Common myeloid progenitor, CD34-positive (primary cell): ENCODE measurements at regions not wholly inside any gene's neighbourhood (a gene's known extent, or its start where the extent isn't known, plus 50 kb on each side); places are given as distances from the start of the nearest gene placed in this dataset.

Experiments
- CTCF ChIA-PET: fragments of 350-600 bp; sonication (Branson Sonifier 250); formaldehyde crosslinking; loops from one replicate; lab custom pipeline; 2021; ENCODE audit warnings: antibody characterized with exemption; lab: Charles Lee
- POLR2A ChIA-PET: fragments of 350-600 bp; sonication (Branson Sonifier 250); formaldehyde crosslinking; loops from one replicate; lab custom pipeline; 2021; ENCODE audit warnings: antibody characterized with exemption; lab: Charles Lee
- DNase-seq, 3 donors: peaks; one replicate each; pipeline versions ENCODE4 v3.0.0 to v3.0.0-alpha.2; 2013
- H3K27ac ChIP-seq, 2 experiments: 1 replicate in 1 of 2; 2 replicates in 1 of 2; pipeline ENCODE4 v1.7.0; 2013; ENCODE audit warnings: inconsistent platforms in 2 of 2, low read length in 2 of 2, mild to moderate bottlenecking in 2 of 2, low read depth in 1 of 2, moderate library complexity in 1 of 2; ENCODE audit not compliant: severe bottlenecking in 2 of 2, insufficient read depth in 1 of 2, poor library complexity in 1 of 2
- H3K27me3 ChIP-seq, 5 experiments: replicated peaks in 2 of 5; 1 replicate in 3 of 5; 2 replicates in 2 of 5; pipeline versions ENCODE4 v1.6.1 to v1.7.0; 2013; ENCODE audit warnings: low read length in 4 of 5, mild to moderate bottlenecking in 2 of 5, moderate library complexity in 2 of 5, inconsistent platforms in 1 of 5; ENCODE audit not compliant: insufficient read depth in 5 of 5, control insufficient read depth in 4 of 5
- H3K36me3 ChIP-seq, 4 experiments: 1 replicate in 2 of 4; 2 replicates in 2 of 4; pipeline versions ENCODE4 v1.6.1 to v1.7.0; 2013; ENCODE audit warnings: low read length in 3 of 4, control low read depth in 1 of 4, mild to moderate bottlenecking in 1 of 4; ENCODE audit not compliant: control insufficient read depth in 4 of 4, insufficient read depth in 4 of 4
- H3K4me1 ChIP-seq, 4 experiments: 1 replicate in 3 of 4; 2 replicates in 1 of 4; pipeline versions ENCODE4 v1.6.1 to v1.7.1; 2013; ENCODE audit warnings: low read length in 3 of 4, mild to moderate bottlenecking in 3 of 4, control low read depth in 1 of 4, inconsistent platforms in 1 of 4, moderate library complexity in 1 of 4; ENCODE audit not compliant: control insufficient read depth in 4 of 4, insufficient read depth in 4 of 4; ENCODE audit errors: control extremely low read depth in 1 of 4
- H3K4me3 ChIP-seq, 7 experiments: 1 replicate in 4 of 7; 2 replicates in 3 of 7; pipeline versions ENCODE4 v1.5.1 to v1.7.0; 2013; ENCODE audit warnings: mild to moderate bottlenecking in 7 of 7, low read length in 6 of 7, moderate library complexity in 6 of 7, inconsistent platforms in 2 of 7, low read depth in 2 of 7, control low read depth in 1 of 7; ENCODE audit not compliant: insufficient read depth in 4 of 7, control insufficient read depth in 1 of 7; ENCODE audit errors: extremely low read depth in 1 of 7
- H3K9me3 ChIP-seq, 5 experiments: 1 replicate in 4 of 5; 2 replicates in 1 of 5; pipeline versions ENCODE4 v1.6.1 to v1.7.1; 2013; ENCODE audit warnings: low read length in 4 of 5, mild to moderate bottlenecking in 2 of 5, inconsistent platforms in 1 of 5, low read depth in 1 of 5, moderate library complexity in 1 of 5; ENCODE audit not compliant: control insufficient read depth in 4 of 5, insufficient read depth in 2 of 5; ENCODE audit errors: control extremely low read depth in 1 of 5
- WGBS: methylation state at CpG from one replicate; pipeline ENCODE4 v1.1.5; 2013; ENCODE audit not compliant: insufficient coverage; 5-methylcytosine and 5-hydroxymethylcytosine counted together

DNA sequence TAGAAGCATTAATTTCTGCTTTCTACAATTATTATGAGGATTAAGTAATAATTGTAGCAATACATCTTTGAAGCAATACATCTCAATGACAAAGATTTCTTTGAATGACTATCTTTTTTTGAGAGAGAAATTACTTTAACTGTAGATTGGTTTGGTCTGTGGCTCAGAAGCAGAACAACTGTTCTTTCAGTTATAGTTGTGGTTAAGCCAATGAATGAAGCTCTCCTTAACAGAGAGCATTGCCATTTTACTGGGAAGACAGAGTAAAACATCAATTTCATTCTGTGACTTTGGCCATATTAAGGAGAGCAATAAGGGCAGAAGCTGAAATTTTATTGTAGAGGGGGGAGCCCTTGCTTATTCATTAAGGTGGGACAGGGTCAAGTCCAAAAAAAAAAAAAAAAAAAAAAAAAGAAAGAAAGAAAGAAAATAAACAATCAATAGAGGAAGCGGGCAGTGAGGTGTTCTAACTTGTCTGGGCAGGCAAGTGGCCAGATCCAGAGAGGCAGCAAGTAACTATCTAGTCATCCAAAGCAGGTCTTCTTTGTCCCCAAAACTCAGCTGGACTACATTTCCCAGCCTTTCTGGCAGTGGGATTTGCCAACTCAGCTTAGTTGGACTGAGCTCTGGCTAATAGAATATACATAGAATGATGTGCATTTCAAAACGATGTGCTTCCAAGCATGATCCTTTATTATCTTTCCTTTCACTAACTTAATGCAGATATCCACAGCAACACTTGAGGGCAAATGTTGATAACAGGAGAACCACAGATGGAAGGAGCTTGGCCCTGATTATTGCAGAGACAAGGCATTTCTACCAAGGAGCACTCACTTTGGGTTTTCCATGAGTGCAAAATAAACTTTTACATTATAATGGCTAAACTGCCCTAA is 462.7 kb upstream of the CDH20 start:
- POLR2A ChIA-PET, result no interaction called here
- Histone ChIP-seq H3K9me3 (no peaks in the 10 kb centered on the region), H3K27me3 (no peaks in the 10 kb centered on the region), H3K36me3 (no peaks in the 10 kb centered on the region), H3K4me1 (no peaks in the 10 kb centered on the region), H3K4me3 (no peak overlapping the region), H3K27ac (no peak overlapping the region)
- DNase-seq, result no peak
- CTCF ChIA-PET, result no interaction called here
- no CpG with 5 or more reads among the region's 2 CpGs for WGBS

DNA sequence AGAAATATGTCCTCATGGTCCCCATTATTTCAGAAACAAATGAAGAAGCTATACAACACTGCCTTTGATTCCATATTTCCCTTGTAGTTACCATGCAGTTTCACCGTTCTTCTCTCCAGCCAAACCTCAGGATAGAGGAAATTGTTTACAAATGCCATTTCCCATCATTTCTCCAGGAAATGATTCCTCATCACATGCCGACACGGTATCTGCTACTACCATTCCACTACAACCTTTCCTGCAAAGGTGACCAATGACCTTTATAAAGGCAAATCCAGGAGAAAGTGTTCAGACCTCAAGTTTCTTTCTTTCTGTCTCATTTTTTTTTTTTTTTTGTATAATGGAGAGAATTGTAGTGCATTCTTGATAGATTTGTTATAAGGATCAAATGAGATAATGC is 460.8 kb upstream of the CDH20 start:
- ChIA-PET POLR2A (no interaction called here), CTCF (no interaction called here)
- 95% methylated on average over 3 of the region's 3 CpGs for WGBS
- Histone ChIP-seq H3K27me3 (no peaks in the 10 kb centered on the region), H3K9me3 (no peaks in the 10 kb centered on the region), H3K4me3 (no peak overlapping the region), H3K4me1 (no peaks in the 10 kb centered on the region), H3K27ac (no peak overlapping the region), H3K36me3 (no peaks in the 10 kb centered on the region)
- DNase-seq, result no peak

DNA sequence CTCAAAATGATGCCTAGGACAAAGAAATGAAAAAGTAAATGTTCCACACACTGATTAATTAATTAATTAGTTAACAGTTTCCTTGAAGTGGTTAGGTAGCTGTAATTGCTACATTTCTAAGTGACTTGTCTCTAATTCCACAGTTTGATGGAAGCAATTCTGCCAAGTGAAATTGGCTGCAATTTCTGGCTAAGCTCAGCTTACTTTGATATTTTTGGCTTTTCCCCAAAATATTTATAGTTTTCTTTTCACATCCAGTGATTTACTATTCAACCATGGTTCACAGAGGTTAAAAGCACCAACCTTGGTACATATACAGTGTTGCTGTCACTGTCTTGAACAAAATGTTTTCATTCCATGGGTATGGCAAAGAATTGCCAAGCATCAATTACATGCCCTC is 459.5 kb upstream of the CDH20 start:
- H3K36me3 ChIP-seq, result no peaks in the 10 kb centered on the region
- no peak overlapping the region for H3K27ac ChIP-seq
- H3K9me3 ChIP-seq, result no peaks in the 10 kb centered on the region
- CTCF ChIA-PET, result no interaction called here
- POLR2A ChIA-PET, result no interaction called here
- H3K27me3 ChIP-seq, result no peaks in the 10 kb centered on the region
- H3K4me3 ChIP-seq, result no peak overlapping the region
- DNase-seq, result no peak
- no peaks in the 10 kb centered on the region for H3K4me1 ChIP-seq

DNA sequence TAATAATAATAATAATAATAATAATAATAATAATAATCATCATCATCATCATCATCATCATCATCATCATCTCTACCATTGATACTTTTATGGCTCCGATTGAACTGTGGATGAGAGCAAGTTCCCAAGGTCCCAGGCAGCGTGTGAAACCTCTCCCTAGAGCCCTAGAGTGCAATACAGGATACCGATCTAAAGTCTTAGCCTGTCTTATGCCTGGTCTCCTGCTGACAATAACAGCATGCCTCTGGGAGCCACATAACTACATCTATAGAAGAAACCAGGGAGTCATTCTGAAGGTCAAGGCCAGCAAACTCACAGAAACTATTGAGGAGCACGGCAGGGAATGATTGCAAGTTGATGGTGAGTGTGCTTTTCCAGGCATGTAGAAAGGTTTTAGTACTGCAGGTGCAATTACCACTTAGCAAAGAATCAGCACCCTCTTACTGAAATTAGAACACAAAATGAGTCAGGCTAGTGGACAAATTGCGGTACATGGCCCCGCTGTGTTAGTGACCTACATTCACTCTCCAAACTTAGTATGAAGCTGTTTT is 457.2 kb upstream of the CDH20 start:
- Histone ChIP-seq H3K4me1 (peaks cover 0 to 5% (median 0%) of the 10 kb centered on the region in 4 experiments), H3K36me3 (no peaks in the 10 kb centered on the region), H3K27ac (no peak overlapping the region), H3K4me3 (no peak overlapping the region), H3K9me3 (no peaks in the 10 kb centered on the region), H3K27me3 (no peaks in the 10 kb centered on the region)
- ChIA-PET POLR2A (no interaction called here), CTCF (no interaction called here)
- 94% methylated on average over 3 of the region's 6 CpGs for WGBS
- no peak for DNase-seq

DNA sequence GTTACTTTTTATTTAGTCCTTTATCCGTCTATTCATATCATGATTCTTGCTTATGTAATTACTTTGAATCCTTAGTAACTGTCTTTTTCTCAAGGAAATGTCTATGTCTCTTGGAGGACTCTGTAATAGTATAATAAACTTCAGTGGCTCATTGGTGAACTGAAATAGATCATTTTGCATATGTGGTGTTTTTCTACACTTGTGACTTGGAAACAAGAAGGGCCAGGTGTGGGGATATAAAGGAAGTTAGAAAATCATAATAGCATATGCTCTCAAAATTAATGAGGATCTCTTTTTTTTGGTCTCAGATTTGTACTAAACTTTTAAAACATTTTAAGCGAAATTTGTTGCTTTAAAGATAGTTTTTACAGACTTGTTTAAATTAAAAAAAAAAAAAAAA is 453.0 kb upstream of the CDH20 start:
- ChIA-PET CTCF (no interaction called here), POLR2A (interaction anchor here (0.6 kb wide), 1 partner anchor 33 kb away, joined by 6 read pairs; no protein-coding TSS in a partner anchor)
- no CpG with 5 or more reads among the region's 2 CpGs for WGBS
- Histone ChIP-seq H3K4me1 (peaks cover 0 to 6% (median 0%) of the 10 kb centered on the region in 4 experiments), H3K36me3 (no peaks in the 10 kb centered on the region), H3K27me3 (no peaks in the 10 kb centered on the region), H3K4me3 (no peak overlapping the region), H3K9me3 (no peaks in the 10 kb centered on the region), H3K27ac (no peak overlapping the region)
- no peak for DNase-seq

DNA sequence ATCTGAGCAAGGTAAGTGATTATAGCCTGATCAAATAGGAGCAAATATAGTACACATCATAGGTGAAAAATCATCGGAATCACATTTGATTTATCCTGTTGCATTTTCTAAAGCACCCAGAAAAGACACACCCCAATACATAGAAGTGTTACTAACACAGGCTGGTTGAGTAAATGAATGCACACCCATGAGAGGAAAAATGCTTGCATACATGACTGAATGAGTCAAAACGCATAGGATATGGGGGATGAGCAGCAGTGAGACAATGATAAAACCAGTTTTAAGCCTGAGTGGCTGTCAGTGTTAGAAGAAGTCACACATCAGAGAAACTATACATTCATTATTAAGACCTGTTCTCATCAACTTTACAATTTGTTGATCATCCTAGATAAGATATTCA is 449.6 kb upstream of the CDH20 start:
- Histone ChIP-seq H3K9me3 (no peaks in the 10 kb centered on the region), H3K27ac (no peak overlapping the region), H3K4me1 (peaks cover 0 to 6% (median 0%) of the 10 kb centered on the region in 4 experiments), H3K27me3 (no peaks in the 10 kb centered on the region), H3K4me3 (no peak overlapping the region), H3K36me3 (no peaks in the 10 kb centered on the region)
- ChIA-PET CTCF (interaction anchor here (0.8 kb wide), 1 partner anchor 16 kb away, joined by 4 read pairs; no protein-coding TSS in a partner anchor), POLR2A (no interaction called here)
- WGBS, result no CpG with 5 or more reads among the region's 2 CpGs
- no peak for DNase-seq

DNA sequence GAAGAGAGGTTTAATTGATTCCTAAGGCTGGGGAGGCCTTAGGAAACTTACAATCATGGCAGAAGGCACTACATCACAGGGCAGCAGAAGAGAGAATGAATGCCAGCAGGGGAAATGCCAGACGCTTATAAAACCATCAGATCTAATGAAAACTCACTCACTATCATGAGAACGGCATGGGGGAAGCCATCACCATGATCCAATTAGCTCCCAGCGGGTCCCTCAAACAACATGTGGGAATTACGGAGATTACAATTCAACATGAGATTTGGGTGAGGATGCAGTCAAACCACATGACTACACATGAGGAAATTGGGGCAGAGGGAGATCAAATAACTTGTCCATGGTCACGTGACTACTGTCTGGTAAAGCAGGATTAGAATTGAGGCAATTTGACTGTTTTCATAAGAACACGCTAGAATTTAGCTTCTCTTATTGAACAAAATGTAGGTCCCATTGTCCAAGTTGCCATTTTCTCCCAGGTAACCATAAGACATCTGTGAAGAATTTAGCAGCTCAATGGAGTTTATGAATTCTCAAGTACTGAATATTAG is 445.1 kb upstream of the CDH20 start:
- Histone ChIP-seq H3K4me1 (no peaks in the 10 kb centered on the region), H3K27ac (no peak overlapping the region), H3K4me3 (no peak overlapping the region), H3K9me3 (no peaks in the 10 kb centered on the region), H3K27me3 (no peaks in the 10 kb centered on the region), H3K36me3 (no peaks in the 10 kb centered on the region)
- ChIA-PET POLR2A (no interaction called here), CTCF (no interaction called here)
- no peak for DNase-seq
- 93% methylated on average over 3 of the region's 6 CpGs for WGBS
